NCI-H510A (cell line): ENCODE measurements at regions not wholly inside any gene's neighbourhood (a gene's known extent, or its start where the extent isn't known, plus 50 kb on each side); places are given as distances from the start of the nearest gene placed in this dataset.

Experiments used
- DNase-seq: peaks from one replicate; lab custom pipeline; 2025; lab: John Stamatoyannopoulos, UW

GRCh38 chr7:110148054-110148453 lies 942.9 kb upstream of the LRRN3 start:
- DNase-seq = no peak

- DNase-seq = no peak
Measured at GRCh38 chr7:110153222-110153621, 937.7 kb upstream of the LRRN3 start.

- no peak for DNase-seq
Measured at GRCh38 chr7:110156511-110156910, 934.4 kb upstream of the LRRN3 start.

- DNase-seq = no peak
Measured at GRCh38 chr7:110157631-110158362, 933.1 kb upstream of the LRRN3 start.

GRCh38 chr7:110168010-110168409 lies 922.9 kb upstream of the LRRN3 start:
- DNase-seq = no peak

- no peak for DNase-seq
Measured at GRCh38 chr7:110170841-110171240, 920.1 kb upstream of the LRRN3 start.

GRCh38 chr7:110177463-110177862 lies 913.5 kb upstream of the LRRN3 start:
- no peak for DNase-seq

GRCh38 chr7:110179037-110179436 lies 911.9 kb upstream of the LRRN3 start:
- DNase-seq = no peak

GRCh38 chr7:110181768-110182167 lies 909.2 kb upstream of the LRRN3 start:
- no peak for DNase-seq

GRCh38 chr7:110186334-110186733 lies 904.6 kb upstream of the LRRN3 start:
- DNase-seq = no peak

- DNase-seq = no peak
Measured at GRCh38 chr7:110187877-110188554, 902.9 kb upstream of the LRRN3 start.

GRCh38 chr7:110204527-110204926 lies 886.4 kb upstream of the LRRN3 start:
- DNase-seq = no peak

GRCh38 chr7:110205899-110206298 lies 885.0 kb upstream of the LRRN3 start:
- no peak for DNase-seq

GRCh38 chr7:110209884-110210283 lies 881.0 kb upstream of the LRRN3 start:
- no peak for DNase-seq

- no peak for DNase-seq
Measured at GRCh38 chr7:110210941-110211608, 879.9 kb upstream of the LRRN3 start.

GRCh38 chr7:110224643-110225042 lies 866.3 kb upstream of the LRRN3 start:
- no peak for DNase-seq

GRCh38 chr7:110246118-110246517 lies 844.8 kb upstream of the LRRN3 start:
- no peak for DNase-seq

GRCh38 chr7:110253093-110253492 lies 837.8 kb upstream of the LRRN3 start:
- DNase-seq = no peak

GRCh38 chr7:110257673-110258072 lies 833.3 kb upstream of the LRRN3 start:
- no peak for DNase-seq

GRCh38 chr7:110262251-110262650 lies 828.7 kb upstream of the LRRN3 start:
- DNase-seq = no peak

- DNase-seq = no peak
Measured at GRCh38 chr7:110264288-110264687, 826.6 kb upstream of the LRRN3 start.

- no peak for DNase-seq
Measured at GRCh38 chr7:110281362-110281761, 809.6 kb upstream of the LRRN3 start.

- no peak for DNase-seq
Measured at GRCh38 chr7:110283056-110283455, 807.9 kb upstream of the LRRN3 start.
